ENCODE measurements at regions not wholly inside any gene's neighbourhood (a gene's known extent, or its start where the extent isn't known, plus 50 kb on each side); places are given as distances from the start of the nearest gene placed in this dataset.

GRCh38 chr13:52932649-52933048 is 84.2 kb upstream of the PCDH8 start:
- no peaks in the 10 kb centered on the region for H3K4me1 ChIP-seq (ENCODE audit: control insufficient read depth, insufficient read depth, low read length, poor library complexity, severe bottlenecking)
- H3K27me3 ChIP-seq (replicated peaks; ENCODE audit: control insufficient read depth, insufficient read depth, low read length, poor library complexity, severe bottlenecking), result no peaks in the 10 kb centered on the region
- H3K27ac ChIP-seq (ENCODE audit: insufficient read depth, low read length, poor library complexity, severe bottlenecking), result no peak overlapping the region

GRCh38 chr13:52931539-52932431 is 83.3 kb upstream of the PCDH8 start:
- H3K9me3 ChIP-seq (ENCODE audit: control insufficient read depth, low read length), result no peaks in the 10 kb centered on the region
- no peaks in the 10 kb centered on the region for H3K36me3 ChIP-seq (ENCODE audit: control insufficient read depth, insufficient read depth, low read length)
- no peak for DNase-seq
- H3K27ac ChIP-seq (ENCODE audit: insufficient read depth, low read length, poor library complexity, severe bottlenecking), result no peak overlapping the region
- H3K4me1 ChIP-seq (ENCODE audit: control insufficient read depth, insufficient read depth, low read length, poor library complexity, severe bottlenecking), result no peaks in the 10 kb centered on the region
- H3K4me3 ChIP-seq (ENCODE audit: insufficient read depth, low read depth, low read length, poor library complexity, severe bottlenecking), result no peak overlapping the region
- no peaks in the 10 kb centered on the region for H3K27me3 ChIP-seq (replicated peaks; ENCODE audit: control insufficient read depth, insufficient read depth, low read length, poor library complexity, severe bottlenecking)

More at GRCh38 chr13:52932649-52933048, 84.2 kb upstream of the PCDH8 start:
- Histone ChIP-seq H3K36me3 (ENCODE audit: control insufficient read depth, insufficient read depth, low read length) (no peaks in the 10 kb centered on the region), H3K4me3 (ENCODE audit: insufficient read depth, low read depth, low read length, poor library complexity, severe bottlenecking) (no peak overlapping the region), H3K9me3 (ENCODE audit: control insufficient read depth, low read length) (no peaks in the 10 kb centered on the region)
- DNase-seq, result no peak

- Histone ChIP-seq H3K4me3 (ENCODE audit: insufficient read depth, low read depth, low read length, poor library complexity, severe bottlenecking) (no peak overlapping the region), H3K4me1 (ENCODE audit: control insufficient read depth, insufficient read depth, low read length, poor library complexity, severe bottlenecking) (no peaks in the 10 kb centered on the region), H3K27ac (ENCODE audit: insufficient read depth, low read length, poor library complexity, severe bottlenecking) (no peak overlapping the region), H3K27me3 (replicated peaks; ENCODE audit: control insufficient read depth, insufficient read depth, low read length, poor library complexity, severe bottlenecking) (no peaks in the 10 kb centered on the region), H3K36me3 (ENCODE audit: control insufficient read depth, insufficient read depth, low read length) (no peaks in the 10 kb centered on the region), H3K9me3 (ENCODE audit: control insufficient read depth, low read length) (no peaks in the 10 kb centered on the region)
- no peak for DNase-seq
These were observed 82.7 kb upstream of the PCDH8 start for GRCh38 chr13:52931131-52931530.

- Histone ChIP-seq H3K27ac (ENCODE audit: insufficient read depth, low read length, poor library complexity, severe bottlenecking) (no peak overlapping the region), H3K9me3 (ENCODE audit: control insufficient read depth, low read length) (no peaks in the 10 kb centered on the region), H3K4me1 (ENCODE audit: control insufficient read depth, insufficient read depth, low read length, poor library complexity, severe bottlenecking) (no peaks in the 10 kb centered on the region), H3K4me3 (ENCODE audit: insufficient read depth, low read depth, low read length, poor library complexity, severe bottlenecking) (no peak overlapping the region), H3K27me3 (replicated peaks; ENCODE audit: control insufficient read depth, insufficient read depth, low read length, poor library complexity, severe bottlenecking) (no peaks in the 10 kb centered on the region), H3K36me3 (ENCODE audit: control insufficient read depth, insufficient read depth, low read length) (no peaks in the 10 kb centered on the region)
- DNase-seq, result no peak
These were observed 81.4 kb upstream of the PCDH8 start for GRCh38 chr13:52929846-52930245.

GRCh38 chr13:52926971-52927370 is 78.5 kb upstream of the PCDH8 start:
- H3K4me1 ChIP-seq (ENCODE audit: control insufficient read depth, insufficient read depth, low read length, poor library complexity, severe bottlenecking), result no peaks in the 10 kb centered on the region
- H3K36me3 ChIP-seq (ENCODE audit: control insufficient read depth, insufficient read depth, low read length), result no peaks in the 10 kb centered on the region
- no peak overlapping the region for H3K27ac ChIP-seq (ENCODE audit: insufficient read depth, low read length, poor library complexity, severe bottlenecking)
- no peaks in the 10 kb centered on the region for H3K27me3 ChIP-seq (replicated peaks; ENCODE audit: control insufficient read depth, insufficient read depth, low read length, poor library complexity, severe bottlenecking)
- no peak for DNase-seq
- no peaks in the 10 kb centered on the region for H3K9me3 ChIP-seq (ENCODE audit: control insufficient read depth, low read length)
- H3K4me3 ChIP-seq (ENCODE audit: insufficient read depth, low read depth, low read length, poor library complexity, severe bottlenecking), result no peak overlapping the region

- Histone ChIP-seq H3K27me3 (replicated peaks; ENCODE audit: control insufficient read depth, insufficient read depth, low read length, poor library complexity, severe bottlenecking) (no peaks in the 10 kb centered on the region), H3K9me3 (ENCODE audit: control insufficient read depth, low read length) (no peaks in the 10 kb centered on the region), H3K27ac (ENCODE audit: insufficient read depth, low read length, poor library complexity, severe bottlenecking) (no peak overlapping the region), H3K4me3 (ENCODE audit: insufficient read depth, low read depth, low read length, poor library complexity, severe bottlenecking) (no peak overlapping the region), H3K4me1 (ENCODE audit: control insufficient read depth, insufficient read depth, low read length, poor library complexity, severe bottlenecking) (no peaks in the 10 kb centered on the region), H3K36me3 (ENCODE audit: control insufficient read depth, insufficient read depth, low read length) (no peaks in the 10 kb centered on the region)
- DNase-seq, result no peak
These were observed 77.4 kb upstream of the PCDH8 start for GRCh38 chr13:52925775-52926285.

- Histone ChIP-seq H3K27ac (ENCODE audit: insufficient read depth, low read length, poor library complexity, severe bottlenecking) (no peak overlapping the region), H3K27me3 (replicated peaks; ENCODE audit: control insufficient read depth, insufficient read depth, low read length, poor library complexity, severe bottlenecking) (no peaks in the 10 kb centered on the region), H3K4me3 (ENCODE audit: insufficient read depth, low read depth, low read length, poor library complexity, severe bottlenecking) (no peak overlapping the region), H3K36me3 (ENCODE audit: control insufficient read depth, insufficient read depth, low read length) (no peaks in the 10 kb centered on the region), H3K9me3 (ENCODE audit: control insufficient read depth, low read length) (no peaks in the 10 kb centered on the region), H3K4me1 (ENCODE audit: control insufficient read depth, insufficient read depth, low read length, poor library complexity, severe bottlenecking) (no peaks in the 10 kb centered on the region)
- DNase-seq, result no peak
These were observed 76.8 kb upstream of the PCDH8 start for GRCh38 chr13:52925251-52925650.

GRCh38 chr13:52924289-52925148 is 76.1 kb upstream of the PCDH8 start:
- no peaks in the 10 kb centered on the region for H3K27me3 ChIP-seq (replicated peaks; ENCODE audit: control insufficient read depth, insufficient read depth, low read length, poor library complexity, severe bottlenecking)
- no peak overlapping the region for H3K4me3 ChIP-seq (ENCODE audit: insufficient read depth, low read depth, low read length, poor library complexity, severe bottlenecking)
- no peaks in the 10 kb centered on the region for H3K4me1 ChIP-seq (ENCODE audit: control insufficient read depth, insufficient read depth, low read length, poor library complexity, severe bottlenecking)
- no peaks in the 10 kb centered on the region for H3K36me3 ChIP-seq (ENCODE audit: control insufficient read depth, insufficient read depth, low read length)
- H3K27ac ChIP-seq (ENCODE audit: insufficient read depth, low read length, poor library complexity, severe bottlenecking), result no peak overlapping the region
- DNase-seq, result no peak
- no peaks in the 10 kb centered on the region for H3K9me3 ChIP-seq (ENCODE audit: control insufficient read depth, low read length)

GRCh38 chr13:52922961-52923360 is 74.5 kb upstream of the PCDH8 start:
- no peaks in the 10 kb centered on the region for H3K27me3 ChIP-seq (replicated peaks; ENCODE audit: control insufficient read depth, insufficient read depth, low read length, poor library complexity, severe bottlenecking)
- no peaks in the 10 kb centered on the region for H3K9me3 ChIP-seq (ENCODE audit: control insufficient read depth, low read length)
- no peaks in the 10 kb centered on the region for H3K36me3 ChIP-seq (ENCODE audit: control insufficient read depth, insufficient read depth, low read length)
- no peaks in the 10 kb centered on the region for H3K4me1 ChIP-seq (ENCODE audit: control insufficient read depth, insufficient read depth, low read length, poor library complexity, severe bottlenecking)
- DNase-seq, result no peak
- no peak overlapping the region for H3K27ac ChIP-seq (ENCODE audit: insufficient read depth, low read length, poor library complexity, severe bottlenecking)
- no peak overlapping the region for H3K4me3 ChIP-seq (ENCODE audit: insufficient read depth, low read depth, low read length, poor library complexity, severe bottlenecking)

- no peak for DNase-seq
These were observed 72.8 kb upstream of the PCDH8 start for GRCh38 chr13:52921194-52921593.

More at GRCh38 chr13:52921194-52921593, 72.8 kb upstream of the PCDH8 start:
- Histone ChIP-seq H3K4me1 (ENCODE audit: control insufficient read depth, insufficient read depth, low read length, poor library complexity, severe bottlenecking) (no peaks in the 10 kb centered on the region), H3K4me3 (ENCODE audit: insufficient read depth, low read depth, low read length, poor library complexity, severe bottlenecking) (no peak overlapping the region), H3K9me3 (ENCODE audit: control insufficient read depth, low read length) (no peaks in the 10 kb centered on the region), H3K36me3 (ENCODE audit: control insufficient read depth, insufficient read depth, low read length) (no peaks in the 10 kb centered on the region), H3K27ac (ENCODE audit: insufficient read depth, low read length, poor library complexity, severe bottlenecking) (no peak overlapping the region), H3K27me3 (replicated peaks; ENCODE audit: control insufficient read depth, insufficient read depth, low read length, poor library complexity, severe bottlenecking) (no peaks in the 10 kb centered on the region)
